ENCODE measurements at regions not wholly inside any gene's neighbourhood (a gene's known extent, or its start where the extent isn't known, plus 50 kb on each side); places are given as distances from the start of the nearest gene placed in this dataset.
A peak's percentile ranks its signal among the peaks of the same experiment; 100 is the strongest.

GRCh38 chr7:116142374-116142773, 68.0 kb upstream of the TES start:
- no peak for DNase-seq
- no peak for ATAC-seq
- intact Hi-C loops (cut with DNase I): no loop called here

- ATAC-seq (no peak), DNase-seq (no peak)
- intact Hi-C loops (cut with DNase I): no loop called here
Measured at GRCh38 chr7:116142850-116143249, 67.5 kb upstream of the TES start.

- DNase-seq (no peak), ATAC-seq (no peak)
- intact Hi-C loops (cut with DNase I): no loop called here
Measured at GRCh38 chr7:116145245-116145852, 65.0 kb upstream of the TES start.

- DNase-seq (no peak), ATAC-seq (peak in 1 of 2 donors; percentile 23)
- intact Hi-C loops (cut with DNase I): no loop called here
Measured at GRCh38 chr7:116148108-116148507, 62.2 kb upstream of the TES start.

GRCh38 chr7:116148626-116149025, 61.7 kb upstream of the TES start:
- ATAC-seq: no peak
- DNase-seq: no peak
- intact Hi-C loops (cut with DNase I): no loop called here

- DNase-seq (no peak), ATAC-seq (no peak)
- intact Hi-C loops (cut with DNase I): no loop called here
Measured at GRCh38 chr7:116150588-116150987, 59.8 kb upstream of the TES start.

GRCh38 chr7:116152276-116152675, 58.1 kb upstream of the TES start:
- intact Hi-C loops (cut with DNase I): no loop called here
- ATAC-seq (no peak), DNase-seq (no peak)

GRCh38 chr7:116153050-116153449, 57.3 kb upstream of the TES start:
- DNase-seq: no peak
- intact Hi-C loops (cut with DNase I): no loop called here

GRCh38 chr7:116159711-116160110, 50.6 kb upstream of the TES start:
- intact Hi-C loops (cut with DNase I): no loop called here
- no peak for DNase-seq
- ATAC-seq: no peak

More at GRCh38 chr7:116153050-116153449, 57.3 kb upstream of the TES start:
- no peak for ATAC-seq

Data from left cardiac atrium (tissue), 4 donors.